HCEC 1CT (cell line): ENCODE measurements at regions not wholly inside any gene's neighbourhood (a gene's known extent, or its start where the extent isn't known, plus 50 kb on each side); places are given as distances from the start of the nearest gene placed in this dataset.

ENCODE experiments used
- DNase-seq: peaks from one replicate; pipeline ENCODE4 v3.0.0-alpha.2; 2017

- DNase-seq, result no peak
These were observed 62.1 kb upstream of the ARHGAP20 start for GRCh38 chr11:110774138-110775014.

GRCh38 chr11:110773442-110773841 is 61.2 kb upstream of the ARHGAP20 start:
- no peak for DNase-seq

GRCh38 chr11:110772863-110773262 is 60.6 kb upstream of the ARHGAP20 start:
- no peak for DNase-seq

- no peak for DNase-seq
These were observed 54.1 kb upstream of the ARHGAP20 start for GRCh38 chr11:110766316-110766715.

GRCh38 chr11:110764485-110764884 is 52.2 kb upstream of the ARHGAP20 start:
- no peak for DNase-seq

GRCh38 chr11:110763249-110764011 is 51.2 kb upstream of the ARHGAP20 start:
- DNase-seq, result peak; percentile 67

GRCh38 chr11:110762590-110762989 is 50.4 kb upstream of the ARHGAP20 start:
- DNase-seq, result peak; percentile 19
